HepG2 (cell line): ENCODE measurements at regions not wholly inside any gene's neighbourhood (a gene's known extent, or its start where the extent isn't known, plus 50 kb on each side); places are given as distances from the start of the nearest gene placed in this dataset.

ENCODE experiments used
- AKNA ChIP-seq: sonication (generic); formaldehyde crosslinking; IDR thresholded peaks from 2 replicates; pipeline ENCODE4 v1.4.0; 2020; ENCODE audit warnings: missing genetic modification reagents, borderline replicate concordance
- CCDC6 ChIP-seq: sonication (generic); formaldehyde crosslinking; IDR thresholded peaks from 2 replicates; pipeline ENCODE4 v1.8.1; 2022; ENCODE audit warnings: mild to moderate bottlenecking, missing genetic modification reagents, moderate library complexity
- CTCF ChIP-seq: sonication (generic); formaldehyde crosslinking; IDR thresholded peaks from 2 replicates; pipeline ENCODE4 v1.5.0; 2020; ENCODE audit warnings: mild to moderate bottlenecking, missing genetic modification reagents, moderate library complexity
- PBX3 ChIP-seq: sonication (generic); formaldehyde crosslinking; IDR thresholded peaks from 2 replicates; pipeline ENCODE4 v1.8.1; 2023; ENCODE audit warnings: missing genetic modification reagents, inconsistent platforms, borderline replicate concordance
- SATB2 ChIP-seq: sonication (generic); formaldehyde crosslinking; IDR thresholded peaks from 2 replicates; pipeline ENCODE4 v1.5.0; 2020; ENCODE audit warnings: missing genetic modification reagents
- ZBTB7A ChIP-seq: sonication (generic); formaldehyde crosslinking; IDR thresholded peaks from 2 replicates; pipeline ENCODE4 v1.8.0; 2022; ENCODE audit warnings: mild to moderate bottlenecking, missing genetic modification reagents
- ZBTB8A ChIP-seq: sonication (generic); formaldehyde crosslinking; IDR thresholded peaks from 2 replicates; pipeline ENCODE4 v1.4.0; 2020; ENCODE audit warnings: mild to moderate bottlenecking, low read depth, missing genetic modification reagents, borderline replicate concordance

GRCh38 chr21:39094087-39094780 is 89.0 kb downstream of the PSMG1 start:
- TF ChIP-seq AKNA, result no peak
- TF ChIP-seq ZBTB7A (CRISPR knock-in tag), result no peak
- TF ChIP-seq PBX3 (CRISPR knock-in tag), result no peak
- TF ChIP-seq SATB2 (CRISPR knock-in tag), result no peak
- TF ChIP-seq CCDC6 (CRISPR knock-in tag), result no peak
- TF ChIP-seq CTCF (CRISPR knock-in tag), result no peak
- no peak for TF ChIP-seq ZBTB8A
